ENCODE measurements at regions not wholly inside any gene's neighbourhood (a gene's known extent, or its start where the extent isn't known, plus 50 kb on each side); places are given as distances from the start of the nearest gene placed in this dataset.

DNA sequence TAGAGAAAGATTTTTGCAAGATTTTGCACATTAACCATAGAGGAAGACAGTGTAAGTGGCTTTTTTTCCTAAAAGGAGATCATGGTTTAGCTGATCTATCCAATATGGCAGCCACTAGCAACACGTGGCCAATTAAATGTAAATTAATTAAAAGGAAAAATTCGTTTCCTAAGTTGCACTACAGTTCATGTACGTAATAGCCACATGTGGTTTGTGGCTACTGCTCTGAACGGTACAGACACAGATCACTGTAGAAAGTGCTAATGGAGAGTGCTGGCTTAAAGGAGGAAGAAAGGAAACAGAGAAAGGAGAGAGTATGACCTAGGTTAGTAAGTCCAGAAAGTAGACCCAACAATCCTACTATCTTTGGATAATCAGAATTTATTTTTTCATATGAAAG is 170.8 kb downstream of the SIPA1L2 start:
- no peak overlapping the region for H3K27ac ChIP-seq (ENCODE audit: low read depth, low read length, poor library complexity, severe bottlenecking)
- H3K9me3 ChIP-seq (ENCODE audit: low read depth, low read length, poor library complexity, severe bottlenecking): no peaks in the 10 kb centered on the region
- DNase-seq (ENCODE audit: low spot score): no peak
- no peak overlapping the region for H3K4me3 ChIP-seq (ENCODE audit: low read depth, low read length, poor library complexity, severe bottlenecking)
- BruUV-seq (replicated peaks): no TSS peak
- H3K4me1 ChIP-seq (ENCODE audit: insufficient read depth, low read length, poor library complexity, severe bottlenecking): peaks cover 10% of the 10 kb centered on the region
- H3K36me3 ChIP-seq (ENCODE audit: insufficient read depth, low read length, poor library complexity, severe bottlenecking): no peaks in the 10 kb centered on the region
- intact Hi-C loops (cut with micrococcal nuclease; ENCODE audit: unreplicated experiment): no loop called here
- TF ChIP-seq EZH2 (IDR thresholded peaks at IDR 0.05; ENCODE audit: borderline replicate concordance, low read depth, low read length, poor library complexity, severe bottlenecking) (no peak), CTCF (conservative IDR thresholded peaks at IDR 0.05; ENCODE audit: low read depth, low read length) (no peak)
- POLR2A ChIA-PET (ENCODE audit: low non-redundant PET): no interaction called here
- CTCF ChIA-PET: no interaction called here
- no peaks in the 10 kb centered on the region for H3K27me3 ChIP-seq (replicated peaks; ENCODE audit: insufficient read depth, low read depth, low read length, poor library complexity)

DNA sequence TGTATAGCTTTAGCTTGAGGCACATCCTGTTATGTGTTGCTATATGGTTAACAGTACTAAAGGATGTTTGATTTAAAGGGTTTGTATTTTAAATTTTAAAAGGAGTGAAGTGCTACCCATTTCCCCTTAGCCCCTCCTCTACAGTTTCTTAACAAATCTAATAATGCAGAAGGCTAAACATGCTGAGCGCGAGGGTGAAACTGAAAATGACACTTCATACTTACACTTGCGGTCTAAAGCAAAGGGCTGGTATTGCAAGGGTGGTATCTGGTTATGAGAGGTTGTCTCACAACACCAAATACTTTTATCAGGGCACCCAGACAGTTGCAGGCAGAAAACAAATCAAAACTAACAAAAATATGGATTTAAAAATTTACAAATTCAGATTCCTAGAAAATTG is 172.3 kb downstream of the SIPA1L2 start:
- no peaks in the 10 kb centered on the region for H3K9me3 ChIP-seq (ENCODE audit: low read depth, low read length, poor library complexity, severe bottlenecking)
- TF ChIP-seq CTCF (conservative IDR thresholded peaks at IDR 0.05; ENCODE audit: low read depth, low read length) (no peak), EZH2 (IDR thresholded peaks at IDR 0.05; ENCODE audit: borderline replicate concordance, low read depth, low read length, poor library complexity, severe bottlenecking) (no peak)
- H3K27ac ChIP-seq (ENCODE audit: low read depth, low read length, poor library complexity, severe bottlenecking): no peak overlapping the region
- BruUV-seq (replicated peaks): no TSS peak
- intact Hi-C loops (cut with micrococcal nuclease; ENCODE audit: unreplicated experiment): no loop called here
- no peaks in the 10 kb centered on the region for H3K27me3 ChIP-seq (replicated peaks; ENCODE audit: insufficient read depth, low read depth, low read length, poor library complexity)
- H3K36me3 ChIP-seq (ENCODE audit: insufficient read depth, low read length, poor library complexity, severe bottlenecking): no peaks in the 10 kb centered on the region
- CTCF ChIA-PET: no interaction called here
- no peak for DNase-seq (ENCODE audit: low spot score)
- no peaks in the 10 kb centered on the region for H3K4me1 ChIP-seq (ENCODE audit: insufficient read depth, low read length, poor library complexity, severe bottlenecking)
- no peak overlapping the region for H3K4me3 ChIP-seq (ENCODE audit: low read depth, low read length, poor library complexity, severe bottlenecking)
- POLR2A ChIA-PET (ENCODE audit: low non-redundant PET): no interaction called here

- Histone ChIP-seq H3K4me3 (ENCODE audit: low read depth, low read length, poor library complexity, severe bottlenecking) (no peak overlapping the region), H3K4me1 (ENCODE audit: insufficient read depth, low read length, poor library complexity, severe bottlenecking) (no peaks in the 10 kb centered on the region), H3K36me3 (ENCODE audit: insufficient read depth, low read length, poor library complexity, severe bottlenecking) (no peaks in the 10 kb centered on the region), H3K9me3 (ENCODE audit: low read depth, low read length, poor library complexity, severe bottlenecking) (no peaks in the 10 kb centered on the region), H3K27ac (ENCODE audit: low read depth, low read length, poor library complexity, severe bottlenecking) (no peak overlapping the region), H3K27me3 (replicated peaks; ENCODE audit: insufficient read depth, low read depth, low read length, poor library complexity) (no peaks in the 10 kb centered on the region)
- no peak for DNase-seq (ENCODE audit: low spot score)
- intact Hi-C loops (cut with micrococcal nuclease; ENCODE audit: unreplicated experiment): no loop called here
- ChIA-PET CTCF (no interaction called here), POLR2A (ENCODE audit: low non-redundant PET) (no interaction called here)
- no TSS peak for BruUV-seq (replicated peaks)
- TF ChIP-seq CTCF (conservative IDR thresholded peaks at IDR 0.05; ENCODE audit: low read depth, low read length): no peak
- no peak for TF ChIP-seq EZH2 (IDR thresholded peaks at IDR 0.05; ENCODE audit: borderline replicate concordance, low read depth, low read length, poor library complexity, severe bottlenecking)
These were observed 173.2 kb downstream of the SIPA1L2 start for GRCh38 chr1:232456714-232457113.
